Lower leg skin (tissue), 3 donors: ENCODE measurements at regions not wholly inside any gene's neighbourhood (a gene's known extent, or its start where the extent isn't known, plus 50 kb on each side); places are given as distances from the start of the nearest gene placed in this dataset.

Experiments used
- CTCF ChIP-seq, 3 donors: fragments of 450-650 bp; IDR thresholded peaks; one replicate each; pipeline ENCODE4 v1.5.1; 2016; ENCODE audit warnings: antibody characterized with exemption in 3 of 3, mild to moderate bottlenecking in 3 of 3, moderate library complexity in 2 of 3
- POLR2A ChIP-seq, 2 donors: fragments of 450-650 bp; IDR thresholded peaks; one replicate each; pipeline ENCODE4 v1.6.1; 2016 to 2017; ENCODE audit warnings: antibody characterized with exemption in 2 of 2, mild to moderate bottlenecking in 1 of 2, moderate library complexity in 1 of 2

GRCh38 chr9:116098476-116098875 is 55.1 kb upstream of the PAPPA start:
- TF ChIP-seq POLR2A (IDR thresholded peaks at IDR 0.05) (no peak), CTCF (IDR thresholded peaks at IDR 0.05) (no peak)
